Activated T-cell treated with anti-CD3 and anti-CD28 coated beads for 24 hours (primary cell): ENCODE measurements at regions not wholly inside any gene's neighbourhood (a gene's known extent, or its start where the extent isn't known, plus 50 kb on each side); places are given as distances from the start of the nearest gene placed in this dataset.
"Not testable (repeated sequence)": the region's sequence is repeated elsewhere in the genome, so short reads cannot be mapped to it uniquely, and the experiment has no call there.

Experiments used
- DNase-seq: peaks from one replicate; pipeline ENCODE4 v3.0.0-alpha.2; 2020; ENCODE audit warnings: low read depth

DNA sequence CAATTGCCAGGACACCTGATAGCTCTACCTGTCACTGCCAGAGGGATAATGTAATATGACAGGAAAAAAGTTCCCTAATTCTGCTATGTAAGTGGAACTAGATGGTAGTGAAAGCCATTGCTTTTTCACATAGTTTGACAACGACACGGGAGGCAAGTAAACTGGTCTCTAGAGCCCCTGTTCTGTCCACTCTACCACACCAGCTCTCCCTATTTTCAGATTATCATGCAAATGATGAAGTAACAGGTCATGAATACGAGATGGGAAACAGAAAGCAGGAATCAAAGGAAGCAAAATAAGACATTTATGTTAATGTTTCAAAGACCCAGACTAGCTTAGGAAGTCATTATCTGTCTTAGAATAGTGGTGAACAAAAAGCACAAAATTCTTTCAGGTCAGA lies 56.2 kb downstream of the TAF11L14 start:
- DNase-seq: no peak

DNA sequence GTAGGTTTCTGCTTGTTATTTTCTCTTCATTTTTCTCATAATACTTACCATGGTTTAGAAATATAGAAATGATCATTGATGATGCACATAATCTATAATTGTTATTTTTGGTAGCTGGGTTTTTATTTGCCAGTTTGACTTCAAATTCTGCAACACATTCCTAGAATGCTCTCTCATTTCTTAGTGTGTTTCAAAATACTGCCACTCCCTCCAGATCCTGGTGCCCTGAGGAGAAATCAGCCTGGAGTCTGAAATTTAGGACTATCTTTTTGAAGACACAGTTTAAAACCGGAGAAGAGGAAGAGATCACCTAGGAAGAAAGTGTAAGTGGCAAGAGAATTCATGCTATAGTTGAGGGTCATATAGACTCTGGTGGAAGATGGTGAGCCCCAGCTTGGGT lies 57.5 kb downstream of the TAF11L14 start:
- DNase-seq: no peak

DNA sequence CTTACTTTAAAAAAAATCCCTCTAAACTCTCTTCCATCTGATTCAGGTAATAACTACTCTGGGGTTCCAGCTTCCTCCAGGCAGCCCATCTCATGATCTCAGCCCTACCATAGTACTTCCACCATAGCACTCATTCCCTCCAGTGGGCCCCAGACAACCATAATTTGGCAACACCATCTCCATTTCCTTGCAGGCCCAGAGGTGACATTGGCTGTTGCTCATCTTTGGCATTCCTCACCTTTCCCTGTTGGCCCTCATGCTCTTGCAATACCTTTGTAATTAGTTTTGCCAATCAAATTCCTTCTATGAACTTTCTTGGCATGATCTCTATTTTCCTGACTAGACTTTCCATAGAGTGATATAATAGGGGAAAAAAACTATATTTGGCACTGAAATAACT lies 60.1 kb downstream of the TAF11L14 start:
- no peak for DNase-seq

DNA sequence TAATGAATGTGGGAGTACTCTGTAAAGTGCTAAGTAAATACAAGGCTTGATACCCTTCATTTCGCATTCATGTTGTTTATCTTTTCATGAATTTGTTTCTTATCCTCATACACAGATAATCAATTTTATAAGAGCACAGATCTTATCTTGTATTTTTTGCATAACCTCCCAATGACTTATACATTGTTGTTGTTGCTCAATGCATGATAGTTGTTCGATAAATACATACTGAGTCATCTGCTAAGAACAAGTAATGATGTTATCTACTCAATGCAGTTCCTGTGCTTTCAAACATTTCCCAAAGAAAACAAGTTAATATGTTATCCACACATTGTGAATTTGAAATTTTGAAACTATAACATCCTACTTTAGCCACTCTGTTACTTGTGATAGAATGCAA lies 60.7 kb downstream of the TAF11L14 start:
- DNase-seq: no peak

DNA sequence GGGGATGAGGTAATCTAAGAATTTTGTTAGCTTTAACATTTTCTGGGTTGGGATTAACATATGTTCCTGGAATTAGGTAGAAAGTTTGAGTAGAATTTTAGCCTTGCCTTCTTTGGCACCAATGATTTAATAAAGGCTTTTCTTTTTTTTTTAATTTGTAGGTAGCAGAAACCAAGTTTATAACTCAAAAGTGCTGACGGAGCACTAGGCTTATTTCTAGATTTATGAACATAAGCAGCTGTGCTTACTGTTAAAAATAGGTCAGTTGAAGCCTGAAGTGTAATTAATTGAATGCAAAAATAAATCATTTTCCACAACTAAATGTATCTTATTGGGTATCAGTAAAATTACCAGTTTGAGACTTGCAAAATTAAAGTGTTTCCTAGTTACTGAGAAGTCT lies 62.4 kb downstream of the TAF11L14 start:
- DNase-seq: no peak

DNA sequence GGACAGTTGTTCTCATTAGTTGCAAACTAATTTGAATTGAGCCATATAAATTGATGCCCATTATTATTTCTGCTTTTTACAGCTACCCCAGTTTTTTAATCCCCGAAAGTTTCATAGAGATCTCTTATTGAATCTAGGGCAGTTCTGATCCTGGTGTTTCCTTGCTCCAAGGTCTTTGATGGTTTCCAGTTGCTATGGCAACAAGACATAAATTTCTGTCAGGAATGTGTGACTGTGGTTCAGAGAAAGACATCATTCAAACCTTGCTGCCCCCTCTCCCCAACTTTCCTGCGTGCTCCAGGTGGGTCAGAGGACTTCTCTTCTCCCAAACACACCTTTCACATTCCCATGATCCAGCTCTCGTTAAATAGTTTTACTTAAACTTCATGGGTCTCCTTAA lies 63.4 kb downstream of the TAF11L14 start:
- DNase-seq: no peak

DNA sequence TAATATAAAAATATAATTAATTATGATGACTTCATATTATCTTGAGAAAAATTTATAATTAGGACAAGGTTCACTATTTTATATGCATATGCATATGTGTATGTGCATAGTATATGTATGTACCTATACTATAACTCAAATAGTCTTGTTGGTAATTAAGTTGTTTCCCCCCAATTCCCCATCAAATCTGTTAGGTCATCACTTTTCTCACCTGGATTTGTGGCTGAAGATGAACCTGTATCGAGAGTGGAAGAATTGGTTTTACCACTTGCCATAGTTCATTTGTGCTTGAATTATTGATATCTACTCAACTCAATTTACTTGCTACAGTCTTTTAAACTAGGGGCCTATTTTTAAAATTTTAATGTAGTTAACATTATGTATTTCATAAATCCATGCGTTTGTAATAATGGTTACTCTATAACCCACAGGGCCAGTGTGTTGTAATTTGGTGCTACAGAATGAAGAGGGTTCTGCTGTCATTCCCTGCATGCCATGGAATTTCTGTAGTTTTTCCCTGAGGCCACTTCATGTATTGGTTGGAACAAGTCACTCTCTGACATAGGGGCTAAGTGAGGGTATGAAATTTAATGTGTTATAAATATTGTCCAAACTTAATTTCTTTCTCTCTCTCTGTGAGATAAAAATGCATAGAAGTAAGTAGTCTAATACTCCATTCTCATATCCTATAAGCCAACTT lies 74.9 kb downstream of the TAF11L14 start:
- DNase-seq: no peak

DNA sequence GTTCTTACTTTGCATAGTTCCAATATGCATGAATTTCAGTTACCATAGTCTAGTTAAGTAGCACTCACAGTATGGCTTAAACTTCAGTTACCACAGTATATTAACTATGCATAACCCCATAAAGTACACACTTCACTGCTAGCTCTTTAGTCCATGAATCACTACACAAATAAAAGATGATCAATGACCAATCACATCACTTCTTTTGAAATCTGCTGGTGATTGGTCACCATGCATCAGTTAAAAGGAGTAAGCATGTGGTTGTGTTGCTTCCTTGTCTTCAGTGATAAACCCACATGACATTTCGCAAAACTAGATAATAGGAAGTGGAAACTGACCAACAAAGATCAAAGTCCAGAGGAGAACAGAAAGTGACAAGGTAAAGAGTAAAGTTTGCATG lies 79.0 kb downstream of the TAF11L14 start:
- no peak for DNase-seq

DNA sequence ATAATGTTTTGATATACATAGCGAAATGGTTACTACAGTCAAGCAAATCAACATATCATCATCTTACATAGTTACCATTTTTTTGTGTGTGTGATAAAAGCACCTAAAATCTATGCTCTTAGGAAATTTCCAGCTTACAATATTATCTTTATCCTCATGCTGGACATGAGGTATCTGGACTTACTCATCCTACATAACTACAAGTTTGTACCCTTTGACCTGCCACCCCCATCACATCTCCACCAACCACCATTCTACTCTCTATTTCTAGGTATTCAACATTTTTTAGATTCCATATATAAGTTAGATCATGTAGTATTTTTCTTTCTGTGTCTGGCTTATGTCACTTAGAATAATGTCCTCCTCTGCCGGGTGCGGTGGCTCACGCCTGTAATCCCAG lies 79.9 kb downstream of the TAF11L14 start:
- no peak for DNase-seq

DNA sequence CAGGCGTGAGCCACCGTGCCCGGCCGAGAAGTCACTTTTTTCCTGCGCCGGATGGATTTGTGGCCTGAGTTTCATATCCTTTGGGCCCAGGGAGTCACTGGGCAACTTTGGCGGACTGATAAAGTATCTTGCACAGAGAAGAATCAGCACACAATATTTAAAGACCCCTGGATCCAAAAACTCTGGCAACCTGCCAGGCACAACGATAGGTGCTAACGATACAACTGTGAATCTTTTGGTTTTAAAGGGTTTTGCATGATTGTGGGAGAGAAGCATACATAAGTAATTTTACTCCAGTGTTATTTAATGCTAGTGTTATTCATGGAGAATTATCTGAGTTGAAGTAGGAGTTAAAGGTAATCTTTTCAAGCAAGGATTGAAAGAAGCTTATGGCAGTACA lies 85.3 kb downstream of the TAF11L14 start:
- no peak for DNase-seq

DNA sequence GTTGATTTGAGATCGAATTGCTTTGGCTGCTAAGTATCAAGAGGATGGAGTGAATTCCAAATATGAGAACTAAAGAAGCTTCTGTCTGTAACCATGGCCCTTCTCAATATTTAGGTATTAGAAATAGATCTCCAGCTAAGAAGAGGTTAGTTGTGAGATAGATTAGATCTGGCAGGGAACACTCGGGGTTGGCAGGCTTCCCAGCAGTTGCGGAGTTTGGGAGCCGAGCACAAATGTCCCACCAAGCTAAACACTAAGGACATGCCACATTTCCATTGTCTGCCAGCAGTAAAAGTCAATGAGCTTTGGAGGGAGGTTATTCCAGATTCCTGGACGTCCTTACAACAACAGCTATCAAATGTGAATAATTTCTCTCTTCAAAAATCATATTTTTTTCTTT lies 85.8 kb downstream of the TAF11L14 start:
- no peak for DNase-seq

DNA sequence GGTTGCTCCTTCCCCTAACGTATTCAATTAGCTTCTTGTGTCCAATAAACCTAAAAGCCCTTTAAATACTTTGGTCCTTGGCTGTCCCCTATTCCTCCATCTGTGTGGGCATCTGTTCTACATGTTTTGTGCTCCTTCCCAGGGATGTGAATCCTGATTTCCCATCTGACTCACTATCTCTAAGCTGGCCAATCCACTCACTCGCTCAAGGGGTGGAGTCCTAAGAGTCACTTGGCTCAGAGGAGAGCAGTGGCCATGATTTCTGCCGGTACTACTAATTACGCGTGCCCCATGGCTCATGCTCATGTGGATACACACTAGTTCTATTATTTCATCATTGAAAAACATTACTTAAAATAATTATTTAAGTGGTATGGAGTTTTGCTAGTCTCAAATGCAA lies 89.6 kb downstream of the TAF11L14 start:
- no peak for DNase-seq

DNA sequence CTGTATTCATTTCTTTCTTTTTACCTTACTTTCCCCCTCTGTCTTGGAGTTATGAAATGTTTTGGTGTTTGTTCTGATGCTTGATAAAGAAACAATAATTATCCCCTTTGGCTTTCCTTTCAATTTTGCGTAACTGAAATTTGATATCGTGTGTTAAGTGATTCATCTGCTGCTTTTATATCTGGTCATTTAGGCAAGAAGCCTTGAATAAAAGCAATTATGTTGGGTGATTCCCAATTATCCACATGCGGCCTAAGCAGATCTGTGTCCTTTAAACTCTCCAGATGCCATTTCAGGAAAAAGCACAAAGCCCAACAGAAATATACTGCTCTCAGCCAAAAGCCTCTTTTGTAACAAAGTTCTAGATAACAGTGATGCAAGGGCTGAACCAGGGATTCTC lies 92.8 kb downstream of the TAF11L14 start:
- DNase-seq: no peak

DNA sequence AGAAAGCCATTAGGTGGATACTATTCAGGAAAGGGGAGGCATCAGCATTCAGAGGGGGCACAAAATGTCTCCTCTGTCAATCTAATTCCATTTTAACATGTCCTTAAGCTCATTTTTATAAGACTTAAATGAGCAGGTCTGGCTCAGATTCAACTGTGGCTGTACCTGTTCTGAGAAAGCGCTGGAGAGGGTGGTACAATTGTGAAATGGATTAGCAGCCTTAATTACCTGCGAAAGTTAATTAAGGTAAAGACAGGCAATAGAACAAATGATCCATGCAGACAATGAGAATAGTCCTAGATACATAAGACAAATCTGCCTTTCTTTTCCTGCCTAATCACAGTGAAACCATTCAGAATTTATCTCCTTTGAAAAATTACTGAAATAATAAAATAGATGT lies 96.2 kb downstream of the TAF11L14 start:
- DNase-seq: no peak

DNA sequence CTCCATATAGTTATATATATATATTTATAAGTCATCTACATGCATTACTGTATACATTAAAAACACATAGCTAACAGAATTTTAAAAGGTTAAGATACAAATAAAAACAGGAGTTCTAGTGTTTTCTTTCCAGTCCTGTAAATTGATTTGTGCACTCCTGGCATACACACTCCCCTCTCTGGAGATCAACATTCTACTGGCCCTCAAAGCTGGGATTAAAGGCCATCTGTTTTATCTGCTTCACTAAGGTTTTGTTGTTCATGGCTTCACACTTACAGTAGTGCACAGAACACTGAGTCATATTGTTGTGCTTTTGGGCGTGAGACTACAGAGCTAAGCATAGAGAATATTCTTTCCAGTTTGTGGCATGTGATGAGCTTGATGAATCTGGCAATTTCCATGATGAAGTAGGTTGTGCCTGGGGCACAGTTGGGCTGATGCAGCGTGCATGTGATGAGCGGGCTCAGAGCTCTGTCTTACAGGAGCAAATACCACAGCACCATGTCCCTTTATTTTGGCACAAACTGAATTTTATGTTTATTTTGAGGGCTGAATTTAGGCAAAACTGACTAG lies 98.2 kb downstream of the TAF11L14 start:
- no peak for DNase-seq

DNA sequence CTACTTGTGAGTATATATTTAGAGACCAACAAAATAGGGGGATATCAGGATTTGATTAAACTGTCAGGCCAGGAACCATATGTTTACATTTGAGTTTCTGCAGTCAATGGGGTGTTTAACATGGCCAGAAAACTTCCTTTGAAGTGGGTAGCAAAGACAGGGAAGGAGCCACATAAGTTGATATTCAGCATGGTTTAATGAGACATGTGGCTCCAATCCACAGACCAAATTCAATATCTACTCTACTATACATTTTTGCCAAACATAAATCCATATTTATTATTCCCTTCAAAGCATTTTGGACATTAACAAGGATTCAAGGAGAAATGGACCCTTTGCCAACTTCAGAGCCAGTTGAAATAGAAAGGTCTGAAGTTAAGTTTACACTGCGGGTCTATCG lies 99.8 kb downstream of the TAF11L14 start:
- no peak for DNase-seq

DNA sequence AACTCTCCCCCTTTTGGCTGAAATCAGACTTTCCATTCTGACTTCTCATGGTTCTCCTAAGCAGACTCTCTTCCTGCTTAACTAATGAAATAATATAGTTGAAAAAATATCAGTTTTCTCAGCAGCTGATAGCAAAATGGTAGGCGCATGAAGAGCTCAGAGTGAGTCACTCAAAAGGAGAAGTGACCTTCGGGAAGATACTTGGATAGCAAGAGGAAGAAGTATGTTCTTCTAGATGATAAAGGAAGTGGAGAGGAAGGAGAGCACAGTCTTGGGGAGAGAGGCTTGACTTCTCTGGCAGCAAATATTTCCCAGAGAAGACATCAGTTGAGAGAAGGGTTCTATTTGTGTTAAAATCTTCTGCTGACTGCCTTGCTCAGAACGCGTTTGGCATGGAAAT lies 101.5 kb downstream of the TAF11L14 start:
- DNase-seq: no peak

DNA sequence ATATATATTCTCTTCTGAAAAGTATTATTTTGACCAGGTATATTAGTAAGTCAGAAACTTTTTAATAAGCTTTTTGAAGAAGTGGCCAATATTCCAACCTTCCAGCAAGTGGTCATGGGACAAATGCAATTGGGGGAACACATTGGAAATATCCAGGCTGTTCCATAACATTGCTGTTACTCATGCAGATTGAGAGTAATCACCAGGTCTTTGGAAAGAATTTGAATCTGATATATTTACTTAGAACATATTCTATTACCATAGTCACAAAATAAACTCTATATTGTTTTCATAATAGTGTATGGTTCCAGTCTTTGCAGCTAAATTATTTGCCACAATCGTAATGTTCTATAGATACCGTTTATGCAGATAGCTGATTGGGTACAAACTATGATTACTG lies 102.8 kb downstream of the TAF11L14 start:
- DNase-seq: no peak

DNA sequence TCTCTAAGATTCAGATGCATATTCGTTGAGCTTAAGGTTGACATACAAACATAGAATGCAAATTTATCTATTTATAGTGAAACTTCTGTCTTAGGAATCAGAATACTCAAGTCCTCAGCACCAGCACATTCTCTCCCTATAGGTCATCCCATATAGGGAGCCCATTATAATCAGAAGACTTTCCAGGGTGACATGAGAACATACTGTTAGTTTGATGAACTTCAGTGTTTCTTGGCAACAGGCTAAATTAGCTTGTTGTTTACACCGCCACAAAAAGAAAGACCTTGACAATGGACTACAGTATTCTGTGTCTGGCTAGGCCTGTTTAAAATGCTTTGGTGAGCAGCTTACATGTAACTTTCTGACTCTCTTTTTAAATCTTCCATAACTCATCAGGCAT lies 104.2 kb downstream of the TAF11L14 start:
- no peak for DNase-seq

DNA sequence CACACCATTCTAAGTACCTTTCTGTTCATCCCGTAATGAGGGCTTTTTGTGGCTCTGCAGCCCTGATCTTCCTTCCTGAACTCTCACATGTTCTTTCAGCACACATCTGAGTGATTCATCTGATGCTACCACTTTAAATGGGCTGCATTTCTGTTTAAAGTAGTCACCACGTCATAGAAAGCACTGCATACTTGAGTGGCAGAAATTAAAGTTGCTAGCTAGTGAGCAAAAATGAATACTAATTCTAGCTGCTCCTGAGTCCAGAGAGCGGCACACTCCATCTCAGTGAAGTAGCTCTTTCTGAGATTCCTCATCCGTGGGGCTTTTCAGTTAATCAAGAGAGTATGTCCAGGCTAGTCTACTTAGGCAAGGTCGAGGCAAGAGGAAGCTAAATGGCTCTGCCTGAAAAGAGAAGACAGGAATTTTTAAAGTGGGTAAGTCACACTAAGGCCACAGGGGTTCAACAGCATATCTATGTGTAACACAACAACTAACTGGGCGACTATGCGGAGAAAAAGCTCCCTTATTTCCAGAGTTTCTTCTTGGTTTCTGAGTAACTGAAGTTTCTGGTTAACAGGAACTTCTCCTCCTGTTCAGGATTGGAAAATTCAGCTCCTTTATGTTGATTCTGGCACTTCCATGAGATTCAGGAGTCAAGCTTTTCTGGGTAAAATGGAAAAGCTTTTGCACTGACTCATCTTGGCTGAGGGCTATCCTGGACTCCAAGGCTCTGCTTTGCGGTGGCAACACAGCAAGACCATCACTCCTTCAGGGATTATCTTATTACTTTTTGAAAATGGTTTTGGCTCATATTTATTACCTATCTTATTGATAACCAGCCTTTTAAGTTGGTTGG lies 109.5 kb downstream of the TAF11L14 start:
- DNase-seq: no peak

DNA sequence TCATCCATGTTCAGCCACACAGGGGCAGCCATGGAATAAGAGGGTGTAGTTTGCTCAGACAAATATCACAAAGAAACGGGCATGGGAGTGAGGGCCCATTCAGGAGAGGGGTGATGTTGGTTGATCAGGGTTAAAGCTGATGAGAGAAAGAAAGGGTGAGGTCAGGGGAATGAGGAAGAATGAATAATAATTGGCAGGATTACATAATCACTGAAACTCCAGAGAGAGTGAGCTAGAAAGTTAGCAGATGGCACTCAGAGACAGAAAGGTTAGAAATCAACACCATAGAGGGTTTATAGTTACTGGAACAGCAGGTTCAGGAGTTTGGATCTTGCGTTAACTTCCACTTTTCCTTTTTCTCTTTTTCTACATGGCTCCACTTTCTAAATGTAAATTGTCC lies 113.9 kb downstream of the TAF11L14 start:
- no peak for DNase-seq

DNA sequence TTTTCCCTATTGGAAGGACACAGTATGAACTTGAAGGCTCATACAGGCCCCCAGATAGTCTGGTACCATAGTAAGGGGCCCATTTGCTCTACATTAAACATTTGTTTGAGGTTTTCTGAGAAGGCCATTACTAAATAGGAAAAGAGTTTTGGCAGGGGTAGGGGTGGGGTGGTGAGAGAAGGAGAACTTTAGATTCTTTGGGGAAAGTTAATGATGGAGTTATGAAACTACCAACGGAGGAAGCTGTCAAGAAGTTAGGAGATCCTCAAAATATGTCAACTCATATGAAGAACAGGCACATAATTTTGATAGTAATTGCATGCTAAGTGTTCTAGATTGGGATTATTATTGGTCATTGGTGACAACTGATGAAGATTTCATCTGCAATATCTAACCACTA lies 114.7 kb downstream of the TAF11L14 start:
- DNase-seq: no peak

DNA sequence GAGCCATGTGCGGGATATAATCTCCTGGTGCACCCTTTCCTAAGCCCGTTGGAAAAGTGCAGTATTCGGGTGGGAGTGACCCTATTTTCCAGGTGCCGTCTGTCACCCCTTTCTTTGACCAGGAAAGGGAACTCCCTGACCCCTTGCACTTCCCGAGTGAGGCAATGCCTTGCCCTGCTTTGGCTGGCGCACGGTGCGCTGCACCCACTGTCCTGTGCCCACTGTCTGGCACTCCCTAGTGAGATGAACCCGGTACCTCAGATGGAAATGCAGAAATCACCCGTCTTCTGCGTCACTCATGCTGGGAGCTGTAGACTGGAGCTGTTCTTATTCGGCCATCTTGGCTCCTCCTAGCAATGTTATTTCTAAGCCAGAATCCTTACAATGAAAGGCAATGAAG lies 121.1 kb downstream of the TAF11L14 start:
- DNase-seq: not testable (repeated sequence)
